Calu3 (cell line): ENCODE measurements at regions not wholly inside any gene's neighbourhood (a gene's known extent, or its start where the extent isn't known, plus 50 kb on each side); places are given as distances from the start of the nearest gene placed in this dataset.

Experiments
- BruUV-seq: library from RNA; stranded (reverse); fragments of 400-500 nt; replicated peaks from 2 replicates; lab custom pipeline; 2021; lab: Mats Ljungman, UMichigan
- CTCF ChIA-PET: fragments of 300-600 bp; sonication (Branson Sonifier 250); formaldehyde crosslinking; loops from one replicate; lab custom pipeline; 2022; ENCODE audit warnings: antibody characterized with exemption; lab: Charles Lee
- DNase-seq: peaks from one replicate; pipeline ENCODE4 v3.0.0; 2022
- H3K27ac Mint-ChIP-seq: one replicate; pipeline ENCODE4 v1.8.0; 2022; ENCODE audit warnings: mixed read lengths; ENCODE audit not compliant: unreplicated experiment
- H3K27me3 Mint-ChIP-seq: one replicate; pipeline ENCODE4 v1.8.0; 2022; ENCODE audit warnings: mixed read lengths; ENCODE audit not compliant: unreplicated experiment
- H3K36me3 Mint-ChIP-seq: one replicate; pipeline ENCODE4 v1.8.0; 2022; ENCODE audit warnings: mild to moderate bottlenecking, moderate library complexity, mixed read lengths; ENCODE audit not compliant: insufficient read depth, unreplicated experiment
- H3K4me1 Mint-ChIP-seq: one replicate; pipeline ENCODE4 v1.8.0; 2022; ENCODE audit warnings: mild to moderate bottlenecking, low read depth, mixed read lengths; ENCODE audit not compliant: unreplicated experiment
- H3K4me3 Mint-ChIP-seq: one replicate; pipeline ENCODE4 v1.8.0; 2022; ENCODE audit warnings: mild to moderate bottlenecking, low read depth, moderate library complexity, mixed read lengths; ENCODE audit not compliant: unreplicated experiment
- H3K9me3 Mint-ChIP-seq: one replicate; pipeline ENCODE4 v1.8.0; 2022; ENCODE audit warnings: low read depth, mixed read lengths; ENCODE audit not compliant: unreplicated experiment
- CTCF ChIP-seq: fragments of 200-600 bp; IDR thresholded peaks from one replicate; pipeline ENCODE4 v1.8.0; 2022; ENCODE audit warnings: antibody characterized with exemption; ENCODE audit not compliant: unreplicated experiment
- intact Hi-C: fragments of 100-400 bp; cut with micrococcal nuclease; formaldehyde crosslinking; loops from one replicate; pipeline ENCODE4 v1.10.0; 2022; ENCODE audit not compliant: unreplicated experiment

- intact Hi-C loops = no loop called here
- no peaks in the 10 kb centered on the region for H3K36me3 Mint-ChIP-seq
- H3K27me3 Mint-ChIP-seq = peaks cover 30% of the 10 kb centered on the region
- no peak for TF ChIP-seq CTCF
- DNase-seq = no peak
- no peak overlapping the region for H3K4me3 Mint-ChIP-seq
- no peak overlapping the region for H3K27ac Mint-ChIP-seq
- H3K9me3 Mint-ChIP-seq = peaks cover 3% of the 10 kb centered on the region
- no peaks in the 10 kb centered on the region for H3K4me1 Mint-ChIP-seq
- CTCF ChIA-PET = no interaction called here
- no TSS peak for BruUV-seq
Observed at GRCh38 chr2:128805237-128805636, 486.6 kb upstream of the HS6ST1 start.

GRCh38 chr2:128805918-128806317 is 487.2 kb upstream of the HS6ST1 start:
- DNase-seq = no peak
- intact Hi-C loops = no loop called here
- no peaks in the 10 kb centered on the region for H3K36me3 Mint-ChIP-seq
- no peaks in the 10 kb centered on the region for H3K4me1 Mint-ChIP-seq
- H3K27ac Mint-ChIP-seq = no peak overlapping the region
- H3K9me3 Mint-ChIP-seq = peaks cover 5% of the 10 kb centered on the region
- no TSS peak for BruUV-seq
- no peak for TF ChIP-seq CTCF
- CTCF ChIA-PET = interaction anchor here (0.6 kb wide), 1 partner anchor 1403 kb away, joined by 3 read pairs; no protein-coding TSS in a partner anchor
- no peak overlapping the region for H3K4me3 Mint-ChIP-seq
- peaks cover 30% of the 10 kb centered on the region for H3K27me3 Mint-ChIP-seq

- H3K27ac Mint-ChIP-seq = no peak overlapping the region
Observed at GRCh38 chr2:128807317-128807716, 488.6 kb upstream of the HS6ST1 start.

GRCh38 chr2:128808462-128809258 is 490.0 kb upstream of the HS6ST1 start:
- no TSS peak for BruUV-seq
- DNase-seq = no peak
- H3K4me3 Mint-ChIP-seq = no peak overlapping the region
- CTCF ChIA-PET = no interaction called here
- no peak overlapping the region for H3K27ac Mint-ChIP-seq
- H3K27me3 Mint-ChIP-seq = peaks cover 8% of the 10 kb centered on the region
- no peaks in the 10 kb centered on the region for H3K4me1 Mint-ChIP-seq
- no peaks in the 10 kb centered on the region for H3K36me3 Mint-ChIP-seq
- no peak for TF ChIP-seq CTCF
- intact Hi-C loops = no loop called here
- peaks cover 5% of the 10 kb centered on the region for H3K9me3 Mint-ChIP-seq

More at GRCh38 chr2:128807317-128807716, 488.6 kb upstream of the HS6ST1 start:
- Mint-ChIP-seq H3K4me3 (no peak overlapping the region), H3K27me3 (peaks cover 20% of the 10 kb centered on the region), H3K36me3 (no peaks in the 10 kb centered on the region), H3K9me3 (peaks cover 5% of the 10 kb centered on the region), H3K4me1 (no peaks in the 10 kb centered on the region)
- DNase-seq = no peak
- no TSS peak for BruUV-seq
- CTCF ChIA-PET = no interaction called here
- intact Hi-C loops = no loop called here
- no peak for TF ChIP-seq CTCF
